ENCODE measurements at regions not wholly inside any gene's neighbourhood (a gene's known extent, or its start where the extent isn't known, plus 50 kb on each side); places are given as distances from the start of the nearest gene placed in this dataset.

GRCh38 chr22:48945621-48946458 lies 881.8 kb downstream of the BRD1 start:
- TF ChIP-seq CTCF (IDR thresholded peaks at IDR 0.05; ENCODE audit: low read depth, low read length) = no peak
- no peak for TF ChIP-seq POLR2A (IDR thresholded peaks at IDR 0.05; ENCODE audit: extremely low read depth, insufficient read length)
- no peak for TF ChIP-seq MYC (IDR thresholded peaks at IDR 0.05; ENCODE audit: low read depth, low read length)
- TF ChIP-seq, protein P1, sequence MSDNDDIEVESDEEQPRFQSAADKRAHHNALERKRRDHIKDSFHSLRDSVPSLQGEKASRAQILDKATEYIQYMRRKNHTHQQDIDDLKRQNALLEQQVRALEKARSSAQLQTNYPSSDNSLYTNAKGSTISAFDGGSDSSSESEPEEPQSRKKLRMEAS (IDR thresholded peaks at IDR 0.05; ENCODE audit: low read depth, low read length) = no peak

Measured in NB4 (cell line).